ENCODE measurements at regions not wholly inside any gene's neighbourhood (a gene's known extent, or its start where the extent isn't known, plus 50 kb on each side); places are given as distances from the start of the nearest gene placed in this dataset.

DNA sequence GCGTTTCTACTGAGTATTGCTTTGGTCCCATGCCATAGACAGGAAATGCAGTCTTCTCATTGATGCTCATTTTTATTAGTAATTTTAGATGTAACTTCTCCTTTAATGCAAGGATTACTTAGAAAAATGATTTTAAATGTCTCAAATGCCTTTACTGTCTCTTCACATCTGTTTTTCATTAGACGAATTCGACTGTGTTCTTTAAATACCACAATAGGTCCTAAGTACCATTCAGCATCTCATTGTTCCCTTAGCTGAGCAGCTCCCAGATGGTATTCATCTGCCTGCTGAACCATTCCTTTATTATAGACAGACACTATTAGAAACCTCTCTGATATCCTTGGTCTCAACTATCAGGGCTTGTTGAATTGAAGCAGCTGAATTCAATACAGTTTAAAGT is 113.6 kb downstream of the LSMEM1 start:
- TF ChIP-seq, protein P1, sequence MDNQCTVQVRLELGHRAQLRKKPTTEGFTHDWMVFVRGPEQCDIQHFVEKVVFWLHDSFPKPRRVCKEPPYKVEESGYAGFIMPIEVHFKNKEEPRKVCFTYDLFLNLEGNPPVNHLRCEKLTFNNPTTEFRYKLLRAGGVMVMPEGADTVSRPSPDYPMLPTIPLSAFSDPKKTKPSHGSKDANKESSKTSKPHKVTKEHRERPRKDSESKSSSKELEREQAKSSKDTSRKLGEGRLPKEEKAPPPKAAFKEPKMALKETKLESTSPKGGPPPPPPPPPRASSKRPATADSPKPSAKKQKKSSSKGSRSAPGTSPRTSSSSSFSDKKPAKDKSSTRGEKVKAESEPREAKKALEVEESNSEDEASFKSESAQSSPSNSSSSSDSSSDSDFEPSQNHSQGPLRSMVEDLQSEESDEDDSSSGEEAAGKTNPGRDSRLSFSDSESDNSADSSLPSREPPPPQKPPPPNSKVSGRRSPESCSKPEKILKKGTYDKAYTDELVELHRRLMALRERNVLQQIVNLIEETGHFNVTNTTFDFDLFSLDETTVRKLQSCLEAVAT (IDR thresholded peaks at IDR 0.05): no peak
- TF ChIP-seq TBP (optimal IDR thresholded peaks at IDR 0.05; ENCODE audit: low read depth, low read length) (no peak), JUND (IDR thresholded peaks at IDR 0.05; ENCODE audit: borderline replicate concordance, low read depth, low read length) (no peak), JUND (tag; IDR thresholded peaks at IDR 0.05; ENCODE audit: borderline replicate concordance, low read depth, low read length) (no peak), FOS (IDR thresholded peaks at IDR 0.05; ENCODE audit: extremely low read depth, insufficient read length) (no peak), ZNF707 (CRISPR knock-in tag; conservative IDR thresholded peaks at IDR 0.05) (no peak), MCM5 (IDR thresholded peaks at IDR 0.05; ENCODE audit: low read depth) (no peak), HNRNPK (IDR thresholded peaks at IDR 0.05; ENCODE audit: low read depth, low read length, poor library complexity, severe bottlenecking) (no peak)
- TF ChIP-seq, protein P2, sequence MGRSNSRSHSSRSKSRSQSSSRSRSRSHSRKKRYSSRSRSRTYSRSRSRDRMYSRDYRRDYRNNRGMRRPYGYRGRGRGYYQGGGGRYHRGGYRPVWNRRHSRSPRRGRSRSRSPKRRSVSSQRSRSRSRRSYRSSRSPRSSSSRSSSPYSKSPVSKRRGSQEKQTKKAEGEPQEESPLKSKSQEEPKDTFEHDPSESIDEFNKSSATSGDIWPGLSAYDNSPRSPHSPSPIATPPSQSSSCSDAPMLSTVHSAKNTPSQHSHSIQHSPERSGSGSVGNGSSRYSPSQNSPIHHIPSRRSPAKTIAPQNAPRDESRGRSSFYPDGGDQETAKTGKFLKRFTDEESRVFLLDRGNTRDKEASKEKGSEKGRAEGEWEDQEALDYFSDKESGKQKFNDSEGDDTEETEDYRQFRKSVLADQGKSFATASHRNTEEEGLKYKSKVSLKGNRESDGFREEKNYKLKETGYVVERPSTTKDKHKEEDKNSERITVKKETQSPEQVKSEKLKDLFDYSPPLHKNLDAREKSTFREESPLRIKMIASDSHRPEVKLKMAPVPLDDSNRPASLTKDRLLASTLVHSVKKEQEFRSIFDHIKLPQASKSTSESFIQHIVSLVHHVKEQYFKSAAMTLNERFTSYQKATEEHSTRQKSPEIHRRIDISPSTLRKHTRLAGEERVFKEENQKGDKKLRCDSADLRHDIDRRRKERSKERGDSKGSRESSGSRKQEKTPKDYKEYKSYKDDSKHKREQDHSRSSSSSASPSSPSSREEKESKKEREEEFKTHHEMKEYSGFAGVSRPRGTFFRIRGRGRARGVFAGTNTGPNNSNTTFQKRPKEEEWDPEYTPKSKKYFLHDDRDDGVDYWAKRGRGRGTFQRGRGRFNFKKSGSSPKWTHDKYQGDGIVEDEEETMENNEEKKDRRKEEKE (IDR thresholded peaks at IDR 0.05; ENCODE audit: borderline replicate concordance in 1 of 2, control insufficient read depth in 1 of 2, low read depth in 2 of 2, low read length in 1 of 2): no peak
- TF ChIP-seq, protein P3, sequence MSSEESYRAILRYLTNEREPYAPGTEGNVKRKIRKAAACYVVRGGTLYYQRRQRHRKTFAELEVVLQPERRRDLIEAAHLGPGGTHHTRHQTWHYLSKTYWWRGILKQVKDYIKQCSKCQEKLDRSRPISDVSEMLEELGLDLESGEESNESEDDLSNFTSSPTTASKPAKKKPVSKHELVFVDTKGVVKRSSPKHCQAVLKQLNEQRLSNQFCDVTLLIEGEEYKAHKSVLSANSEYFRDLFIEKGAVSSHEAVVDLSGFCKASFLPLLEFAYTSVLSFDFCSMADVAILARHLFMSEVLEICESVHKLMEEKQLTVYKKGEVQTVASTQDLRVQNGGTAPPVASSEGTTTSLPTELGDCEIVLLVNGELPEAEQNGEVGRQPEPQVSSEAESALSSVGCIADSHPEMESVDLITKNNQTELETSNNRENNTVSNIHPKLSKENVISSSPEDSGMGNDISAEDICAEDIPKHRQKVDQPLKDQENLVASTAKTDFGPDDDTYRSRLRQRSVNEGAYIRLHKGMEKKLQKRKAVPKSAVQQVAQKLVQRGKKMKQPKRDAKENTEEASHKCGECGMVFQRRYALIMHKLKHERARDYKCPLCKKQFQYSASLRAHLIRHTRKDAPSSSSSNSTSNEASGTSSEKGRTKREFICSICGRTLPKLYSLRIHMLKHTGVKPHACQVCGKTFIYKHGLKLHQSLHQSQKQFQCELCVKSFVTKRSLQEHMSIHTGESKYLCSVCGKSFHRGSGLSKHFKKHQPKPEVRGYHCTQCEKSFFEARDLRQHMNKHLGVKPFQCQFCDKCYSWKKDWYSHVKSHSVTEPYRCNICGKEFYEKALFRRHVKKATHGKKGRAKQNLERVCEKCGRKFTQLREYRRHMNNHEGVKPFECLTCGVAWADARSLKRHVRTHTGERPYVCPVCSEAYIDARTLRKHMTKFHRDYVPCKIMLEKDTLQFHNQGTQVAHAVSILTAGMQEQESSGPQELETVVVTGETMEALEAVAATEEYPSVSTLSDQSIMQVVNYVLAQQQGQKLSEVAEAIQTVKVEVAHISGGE (CRISPR knock-in tag; IDR thresholded peaks at IDR 0.05): no peak
